ENCODE measurements at regions not wholly inside any gene's neighbourhood (a gene's known extent, or its start where the extent isn't known, plus 50 kb on each side); places are given as distances from the start of the nearest gene placed in this dataset.

DNA sequence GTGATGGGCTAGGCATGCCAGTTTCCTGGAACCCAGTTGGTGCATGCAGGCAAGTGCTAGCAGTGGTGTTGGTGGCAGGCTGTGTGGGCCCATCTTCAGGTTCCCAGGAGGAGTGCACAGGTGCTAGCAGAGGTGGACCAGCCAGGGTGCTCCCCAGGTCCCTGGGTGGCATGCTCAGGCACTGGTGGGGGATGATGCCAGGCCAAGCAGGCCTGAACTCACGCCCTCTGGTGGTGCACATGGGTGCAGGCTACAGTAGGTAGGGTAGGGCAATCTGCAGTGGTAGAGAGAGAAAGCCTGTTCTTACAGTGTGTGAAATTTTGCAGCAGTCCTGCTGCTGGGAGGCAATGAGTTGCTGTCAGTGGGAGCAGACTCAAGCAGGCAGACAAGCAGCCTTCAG lies 1651.8 kb downstream of the DPP10 start:
- Histone ChIP-seq H3K27me3 (ENCODE audit: control insufficient read depth, extremely low read depth, insufficient read depth, low read length) (no peaks in the 10 kb centered on the region), H3K4me2 (ENCODE audit: control insufficient read depth, extremely low read depth, insufficient read depth, low read depth, low read length) (no peak overlapping the region), H3K36me3 (ENCODE audit: control insufficient read depth in 2 of 2, extremely low read depth in 1 of 2, insufficient read depth in 2 of 2, low read length in 2 of 2) (no peaks in the 10 kb centered on the region), H3K4me3 (ENCODE audit: control insufficient read depth in 2 of 3, extremely low read depth in 1 of 3, insufficient read depth in 2 of 3, low read depth in 1 of 3, low read length in 3 of 3) (no peak overlapping the region), H3K9me3 (ENCODE audit: control insufficient read depth, low read depth, low read length) (peaks cover 2% of the 10 kb centered on the region), H3K9me1 (ENCODE audit: control insufficient read depth, extremely low read depth, insufficient read depth, low read length) (no peaks in the 10 kb centered on the region), H4K20me1 (ENCODE audit: control insufficient read depth, extremely low read depth, insufficient read depth, low read length) (no peaks in the 10 kb centered on the region), H3K4me1 (ENCODE audit: control insufficient read depth, extremely low read depth, insufficient read depth, low read length) (no peaks in the 10 kb centered on the region), H2AFZ (ENCODE audit: control insufficient read depth, low read length) (no peak overlapping the region), H3K27ac (ENCODE audit: control insufficient read depth, insufficient read depth, low read length) (no peak overlapping the region), H3K79me2 (ENCODE audit: control insufficient read depth, insufficient read depth, low read length) (no peaks in the 10 kb centered on the region), H3K9ac (ENCODE audit: control insufficient read depth, extremely low read depth, insufficient read depth, low read length) (no peak overlapping the region)
- FAIRE-seq (no peak), DNase-seq (ENCODE audit: low read depth, low spot score) (no peak)
- no peak for TF ChIP-seq EZH2 (IDR thresholded peaks at IDR 0.05; ENCODE audit: low read length)
- dilution Hi-C loops (cut with MboI; ENCODE audit: extremely low pct_ligation_motif_present, low sequenced_read_pairs): no loop called here

DNA sequence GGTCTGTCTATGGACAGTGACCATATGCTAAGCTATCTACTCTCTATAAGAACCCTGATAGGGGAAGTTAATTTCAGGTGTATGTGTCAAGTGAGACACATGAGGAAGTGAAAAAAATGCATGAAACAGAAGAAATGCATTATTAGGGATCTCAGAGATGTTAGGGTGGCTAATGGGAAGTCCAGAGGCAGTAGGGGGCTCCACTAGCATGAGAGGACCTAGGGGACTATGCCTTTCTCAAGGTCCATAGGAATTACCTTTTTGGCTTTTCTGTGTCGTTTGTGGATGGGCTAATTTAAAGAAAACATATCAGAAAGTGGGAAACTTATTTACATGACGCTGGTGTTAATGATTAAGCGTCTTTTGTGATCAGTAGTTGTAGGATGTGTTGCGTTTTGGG lies 1653.2 kb downstream of the DPP10 start:
- dilution Hi-C loops (cut with MboI; ENCODE audit: extremely low pct_ligation_motif_present, low sequenced_read_pairs): no loop called here
- TF ChIP-seq EZH2 (IDR thresholded peaks at IDR 0.05; ENCODE audit: low read length): no peak
- TF ChIP-seq, protein P1, sequence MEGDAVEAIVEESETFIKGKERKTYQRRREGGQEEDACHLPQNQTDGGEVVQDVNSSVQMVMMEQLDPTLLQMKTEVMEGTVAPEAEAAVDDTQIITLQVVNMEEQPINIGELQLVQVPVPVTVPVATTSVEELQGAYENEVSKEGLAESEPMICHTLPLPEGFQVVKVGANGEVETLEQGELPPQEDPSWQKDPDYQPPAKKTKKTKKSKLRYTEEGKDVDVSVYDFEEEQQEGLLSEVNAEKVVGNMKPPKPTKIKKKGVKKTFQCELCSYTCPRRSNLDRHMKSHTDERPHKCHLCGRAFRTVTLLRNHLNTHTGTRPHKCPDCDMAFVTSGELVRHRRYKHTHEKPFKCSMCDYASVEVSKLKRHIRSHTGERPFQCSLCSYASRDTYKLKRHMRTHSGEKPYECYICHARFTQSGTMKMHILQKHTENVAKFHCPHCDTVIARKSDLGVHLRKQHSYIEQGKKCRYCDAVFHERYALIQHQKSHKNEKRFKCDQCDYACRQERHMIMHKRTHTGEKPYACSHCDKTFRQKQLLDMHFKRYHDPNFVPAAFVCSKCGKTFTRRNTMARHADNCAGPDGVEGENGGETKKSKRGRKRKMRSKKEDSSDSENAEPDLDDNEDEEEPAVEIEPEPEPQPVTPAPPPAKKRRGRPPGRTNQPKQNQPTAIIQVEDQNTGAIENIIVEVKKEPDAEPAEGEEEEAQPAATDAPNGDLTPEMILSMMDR (optimal IDR thresholded peaks at IDR 0.05 in 1 of 3, IDR thresholded peaks at IDR 0.05 in 1 of 3, conservative IDR thresholded peaks at IDR 0.05 in 1 of 3; ENCODE audit: extremely low read depth in 1 of 3, insufficient read depth in 2 of 3, low read length in 3 of 3): no peak

DNA sequence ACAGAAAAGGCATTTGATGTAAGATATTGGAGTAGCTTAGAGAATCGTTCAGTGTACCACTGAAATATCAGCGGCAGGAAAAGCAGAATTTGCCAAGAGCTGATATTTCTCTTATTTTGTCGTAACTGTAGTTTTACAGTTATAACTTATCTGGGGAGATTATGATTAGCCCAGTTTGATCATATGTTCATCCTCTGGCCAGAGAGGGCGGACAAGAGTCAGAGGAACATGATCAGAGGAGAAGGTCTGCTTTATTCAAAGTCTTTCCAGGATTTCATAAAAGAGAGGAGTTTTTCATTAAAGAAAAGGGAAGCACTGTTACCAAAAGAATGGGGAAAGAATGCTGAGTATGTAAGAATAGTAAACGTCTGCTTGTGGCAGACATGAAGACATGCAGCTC lies 1655.6 kb downstream of the DPP10 start:
- H3K9me3 ChIP-seq (ENCODE audit: control insufficient read depth, low read depth, low read length): peaks cover 2% of the 10 kb centered on the region
- no peak overlapping the region for H3K9ac ChIP-seq (ENCODE audit: control insufficient read depth, extremely low read depth, insufficient read depth, low read length)
- no peaks in the 10 kb centered on the region for H4K20me1 ChIP-seq (ENCODE audit: control insufficient read depth, extremely low read depth, insufficient read depth, low read length)
- DNase-seq (ENCODE audit: low read depth, low spot score) (no peak), FAIRE-seq (no peak)
- dilution Hi-C loops (cut with MboI; ENCODE audit: extremely low pct_ligation_motif_present, low sequenced_read_pairs): no loop called here
- no peaks in the 10 kb centered on the region for H3K27me3 ChIP-seq (ENCODE audit: control insufficient read depth, extremely low read depth, insufficient read depth, low read length)
- no peaks in the 10 kb centered on the region for H3K36me3 ChIP-seq (ENCODE audit: control insufficient read depth in 2 of 2, extremely low read depth in 1 of 2, insufficient read depth in 2 of 2, low read length in 2 of 2)
- H3K4me3 ChIP-seq (ENCODE audit: control insufficient read depth in 2 of 3, extremely low read depth in 1 of 3, insufficient read depth in 2 of 3, low read depth in 1 of 3, low read length in 3 of 3): no peak overlapping the region
- H3K79me2 ChIP-seq (ENCODE audit: control insufficient read depth, insufficient read depth, low read length): no peaks in the 10 kb centered on the region
- no peak overlapping the region for H3K4me2 ChIP-seq (ENCODE audit: control insufficient read depth, extremely low read depth, insufficient read depth, low read depth, low read length)
- H3K4me1 ChIP-seq (ENCODE audit: control insufficient read depth, extremely low read depth, insufficient read depth, low read length): no peaks in the 10 kb centered on the region
- TF ChIP-seq EZH2 (IDR thresholded peaks at IDR 0.05; ENCODE audit: low read length): no peak
- TF ChIP-seq, protein P1 (optimal IDR thresholded peaks at IDR 0.05 in 1 of 3, IDR thresholded peaks at IDR 0.05 in 1 of 3, conservative IDR thresholded peaks at IDR 0.05 in 1 of 3; ENCODE audit: extremely low read depth in 1 of 3, insufficient read depth in 2 of 3, low read length in 3 of 3): no peak
- H2AFZ ChIP-seq (ENCODE audit: control insufficient read depth, low read length): no peak overlapping the region
- no peak overlapping the region for H3K27ac ChIP-seq (ENCODE audit: control insufficient read depth, insufficient read depth, low read length)
- H3K9me1 ChIP-seq (ENCODE audit: control insufficient read depth, extremely low read depth, insufficient read depth, low read length): no peaks in the 10 kb centered on the region

More for the DNA sequence above, 1653.2 kb downstream of the DPP10 start:
- Histone ChIP-seq H3K27me3 (ENCODE audit: control insufficient read depth, extremely low read depth, insufficient read depth, low read length) (no peaks in the 10 kb centered on the region), H3K79me2 (ENCODE audit: control insufficient read depth, insufficient read depth, low read length) (no peaks in the 10 kb centered on the region), H3K9me1 (ENCODE audit: control insufficient read depth, extremely low read depth, insufficient read depth, low read length) (no peaks in the 10 kb centered on the region), H2AFZ (ENCODE audit: control insufficient read depth, low read length) (no peak overlapping the region), H3K27ac (ENCODE audit: control insufficient read depth, insufficient read depth, low read length) (no peak overlapping the region), H3K4me2 (ENCODE audit: control insufficient read depth, extremely low read depth, insufficient read depth, low read depth, low read length) (no peak overlapping the region), H3K9me3 (ENCODE audit: control insufficient read depth, low read depth, low read length) (peaks cover 2% of the 10 kb centered on the region), H4K20me1 (ENCODE audit: control insufficient read depth, extremely low read depth, insufficient read depth, low read length) (no peaks in the 10 kb centered on the region), H3K9ac (ENCODE audit: control insufficient read depth, extremely low read depth, insufficient read depth, low read length) (no peak overlapping the region), H3K4me3 (ENCODE audit: control insufficient read depth in 2 of 3, extremely low read depth in 1 of 3, insufficient read depth in 2 of 3, low read depth in 1 of 3, low read length in 3 of 3) (no peak overlapping the region), H3K4me1 (ENCODE audit: control insufficient read depth, extremely low read depth, insufficient read depth, low read length) (no peaks in the 10 kb centered on the region), H3K36me3 (ENCODE audit: control insufficient read depth in 2 of 2, extremely low read depth in 1 of 2, insufficient read depth in 2 of 2, low read length in 2 of 2) (no peaks in the 10 kb centered on the region)
- FAIRE-seq: no peak
- no peak for DNase-seq (ENCODE audit: low read depth, low spot score)
